ENCODE measurements at regions not wholly inside any gene's neighbourhood (a gene's known extent, or its start where the extent isn't known, plus 50 kb on each side); places are given as distances from the start of the nearest gene placed in this dataset.

DNA sequence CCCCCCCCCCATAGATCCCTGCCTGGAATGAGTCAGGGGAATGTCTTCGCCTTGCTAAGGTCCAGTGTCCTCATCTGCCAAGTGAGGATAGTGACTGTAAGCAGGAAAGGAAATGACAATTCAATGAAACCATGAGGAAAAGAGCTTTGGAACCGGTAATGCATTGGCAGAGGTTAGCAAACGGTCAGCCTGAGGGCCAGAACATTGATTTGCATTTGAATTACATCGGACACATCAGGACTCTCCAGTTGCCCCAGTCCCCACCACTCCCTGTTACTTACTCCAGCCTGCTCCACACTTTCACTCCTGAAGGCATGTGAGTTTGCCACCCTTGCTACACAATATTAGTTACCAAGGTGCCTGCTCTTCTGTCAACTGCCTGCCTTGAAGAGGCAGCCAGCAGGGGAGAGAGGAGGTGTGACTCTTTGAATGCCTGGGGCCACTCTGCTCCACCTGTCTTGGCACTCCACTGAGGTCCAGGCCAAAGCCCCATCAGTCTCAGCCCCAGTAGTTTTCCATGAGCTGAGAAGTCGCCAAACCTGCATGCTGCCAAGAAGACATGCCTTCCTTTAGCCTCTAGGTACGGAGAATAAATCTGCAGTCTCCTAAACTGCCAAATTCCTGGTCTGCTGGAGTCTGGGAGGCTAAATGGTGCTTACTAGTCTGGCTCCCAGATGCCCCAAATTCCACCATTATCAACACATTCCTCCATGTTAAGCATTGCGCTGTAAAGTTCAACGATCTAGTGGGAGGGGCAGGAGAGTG lies 191.7 kb upstream of the TLE3 start:
- ChIA-PET POLR2A (no interaction called here), CTCF (interaction anchor here (1.5 kb wide), 1 partner anchor 11 kb away, joined by 5 read pairs; no protein-coding TSS in a partner anchor)
- TF ChIP-seq, protein P1, sequence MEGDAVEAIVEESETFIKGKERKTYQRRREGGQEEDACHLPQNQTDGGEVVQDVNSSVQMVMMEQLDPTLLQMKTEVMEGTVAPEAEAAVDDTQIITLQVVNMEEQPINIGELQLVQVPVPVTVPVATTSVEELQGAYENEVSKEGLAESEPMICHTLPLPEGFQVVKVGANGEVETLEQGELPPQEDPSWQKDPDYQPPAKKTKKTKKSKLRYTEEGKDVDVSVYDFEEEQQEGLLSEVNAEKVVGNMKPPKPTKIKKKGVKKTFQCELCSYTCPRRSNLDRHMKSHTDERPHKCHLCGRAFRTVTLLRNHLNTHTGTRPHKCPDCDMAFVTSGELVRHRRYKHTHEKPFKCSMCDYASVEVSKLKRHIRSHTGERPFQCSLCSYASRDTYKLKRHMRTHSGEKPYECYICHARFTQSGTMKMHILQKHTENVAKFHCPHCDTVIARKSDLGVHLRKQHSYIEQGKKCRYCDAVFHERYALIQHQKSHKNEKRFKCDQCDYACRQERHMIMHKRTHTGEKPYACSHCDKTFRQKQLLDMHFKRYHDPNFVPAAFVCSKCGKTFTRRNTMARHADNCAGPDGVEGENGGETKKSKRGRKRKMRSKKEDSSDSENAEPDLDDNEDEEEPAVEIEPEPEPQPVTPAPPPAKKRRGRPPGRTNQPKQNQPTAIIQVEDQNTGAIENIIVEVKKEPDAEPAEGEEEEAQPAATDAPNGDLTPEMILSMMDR (IDR thresholded peaks at IDR 0.05; ENCODE audit: control extremely low read depth, extremely low read depth, low read depth, missing control alignments), result no peak
- no peak for DNase-seq (ENCODE audit: extremely low spot score)

GRCh38 chr15:70286113-70286806 lies 188.5 kb upstream of the TLE3 start:
- no peak for DNase-seq (ENCODE audit: extremely low spot score)
- ChIA-PET POLR2A (interaction anchor here (0.6 to 0.7 kb wide), 2 partner anchors 16 to 22 kb away, joined by 4 to 5 read pairs; no protein-coding TSS in a partner anchor), CTCF (interaction anchor here (1.0 to 1.1 kb wide), 3 partner anchors 13 to 49 kb away, joined by 3 to 4 read pairs (median 3); no protein-coding TSS in a partner anchor)
- TF ChIP-seq, protein P1 (IDR thresholded peaks at IDR 0.05; ENCODE audit: control extremely low read depth, extremely low read depth, low read depth, missing control alignments), result no peak

GRCh38 chr15:70284438-70285214 lies 186.9 kb upstream of the TLE3 start:
- DNase-seq (ENCODE audit: extremely low spot score), result no peak
- POLR2A ChIA-PET, result no interaction called here
- TF ChIP-seq, protein P1 (IDR thresholded peaks at IDR 0.05; ENCODE audit: control extremely low read depth, extremely low read depth, low read depth, missing control alignments), result no peak
- CTCF ChIA-PET, result interaction anchor here (0.7 to 1.3 kb wide), 6 partner anchors 9 to 16 kb away, joined by 3 to 5 read pairs (median 3); no protein-coding TSS in a partner anchor

- TF ChIP-seq, protein P1 (IDR thresholded peaks at IDR 0.05; ENCODE audit: control extremely low read depth, extremely low read depth, low read depth, missing control alignments), result no peak
- ChIA-PET CTCF (interaction anchor here (1.0 to 1.3 kb wide), 3 partner anchors 9 to 14 kb away, joined by 3 to 5 read pairs (median 3); no protein-coding TSS in a partner anchor), POLR2A (no interaction called here)
- no peak for DNase-seq (ENCODE audit: extremely low spot score)
Measured at GRCh38 chr15:70283511-70283910, 185.8 kb upstream of the TLE3 start.

- CTCF ChIA-PET, result interaction anchor here (0.7 to 0.9 kb wide), 2 partner anchors 8 to 17 kb away, joined by 3 read pairs; no protein-coding TSS in a partner anchor
- POLR2A ChIA-PET, result no interaction called here
- no peak for DNase-seq (ENCODE audit: extremely low spot score)
- TF ChIP-seq, protein P1 (IDR thresholded peaks at IDR 0.05; ENCODE audit: control extremely low read depth, extremely low read depth, low read depth, missing control alignments), result no peak
Measured at GRCh38 chr15:70281811-70282307, 184.1 kb upstream of the TLE3 start.

Data from GM10248 (cell line).